ENCODE measurements at regions not wholly inside any gene's neighbourhood (a gene's known extent, or its start where the extent isn't known, plus 50 kb on each side); places are given as distances from the start of the nearest gene placed in this dataset.

- no peak for TF ChIP-seq POLR2A (IDR thresholded peaks at IDR 0.05; ENCODE audit: low read depth, low read length)
- no peak for TF ChIP-seq CHD1 (IDR thresholded peaks at IDR 0.05; ENCODE audit: low read depth, low read length)
- no peak for TF ChIP-seq CTCF (conservative IDR thresholded peaks at IDR 0.05; ENCODE audit: low read depth, low read length)
- TF ChIP-seq ELK1 (IDR thresholded peaks at IDR 0.05; ENCODE audit: borderline replicate concordance, low read depth, low read length), result no peak
- TF ChIP-seq MAFK (IDR thresholded peaks at IDR 0.05; ENCODE audit: low read depth, low read length), result no peak
- TF ChIP-seq MAZ (IDR thresholded peaks at IDR 0.05; ENCODE audit: borderline replicate concordance, low read depth, low read length), result no peak
- TF ChIP-seq BHLHE40 (IDR thresholded peaks at IDR 0.05; ENCODE audit: low read depth, low read length), result no peak
- TF ChIP-seq SMC3 (IDR thresholded peaks at IDR 0.05; ENCODE audit: low read depth, low read length), result no peak
- TF ChIP-seq USF2 (IDR thresholded peaks at IDR 0.05; ENCODE audit: low read depth, low read length), result no peak
- no peak for TF ChIP-seq RAD21 (IDR thresholded peaks at IDR 0.05; ENCODE audit: low read length)
- TF ChIP-seq CEBPB (IDR thresholded peaks at IDR 0.05; ENCODE audit: low read depth, low read length), result no peak
- TF ChIP-seq MXI1 (IDR thresholded peaks at IDR 0.05; ENCODE audit: borderline replicate concordance, low read depth, low read length), result no peak
These were observed 985.1 kb upstream of the LRRN3 start for GRCh38 chr7:110105840-110106239.
